Activated CD4-positive, CD25-positive, alpha-beta regulatory T cell treated with anti-CD3 and anti-CD28 coated beads, Interleukin-2, amount 50 U/mL, for 24 hours (primary cell): ENCODE measurements at regions not wholly inside any gene's neighbourhood (a gene's known extent, or its start where the extent isn't known, plus 50 kb on each side); places are given as distances from the start of the nearest gene placed in this dataset.
"Not testable (repeated sequence)": the region's sequence is repeated elsewhere in the genome, so short reads cannot be mapped to it uniquely, and the experiment has no call there.

Experiments
- ATAC-seq, 2 donors: fragments of 150-1000 bp; cut with Tn5 transposase; one replicate each; pipeline ENCODE4 v1.10.0; 2021; ENCODE audit warnings: mild to moderate bottlenecking in 1 of 2, moderate library complexity in 1 of 2

GRCh38 chr10:29229258-29229705, 59.6 kb upstream of the LYZL1 start:
- ATAC-seq: no peak

GRCh38 chr10:29236910-29237309, 52.0 kb upstream of the LYZL1 start:
- not testable (repeated sequence) for ATAC-seq

GRCh38 chr10:29237786-29238185, 51.1 kb upstream of the LYZL1 start:
- no peak for ATAC-seq

- no peak for ATAC-seq
Observed at GRCh38 chr10:29238523-29239135, 50.2 kb upstream of the LYZL1 start.
